ENCODE measurements at regions not wholly inside any gene's neighbourhood (a gene's known extent, or its start where the extent isn't known, plus 50 kb on each side); places are given as distances from the start of the nearest gene placed in this dataset.

DNA sequence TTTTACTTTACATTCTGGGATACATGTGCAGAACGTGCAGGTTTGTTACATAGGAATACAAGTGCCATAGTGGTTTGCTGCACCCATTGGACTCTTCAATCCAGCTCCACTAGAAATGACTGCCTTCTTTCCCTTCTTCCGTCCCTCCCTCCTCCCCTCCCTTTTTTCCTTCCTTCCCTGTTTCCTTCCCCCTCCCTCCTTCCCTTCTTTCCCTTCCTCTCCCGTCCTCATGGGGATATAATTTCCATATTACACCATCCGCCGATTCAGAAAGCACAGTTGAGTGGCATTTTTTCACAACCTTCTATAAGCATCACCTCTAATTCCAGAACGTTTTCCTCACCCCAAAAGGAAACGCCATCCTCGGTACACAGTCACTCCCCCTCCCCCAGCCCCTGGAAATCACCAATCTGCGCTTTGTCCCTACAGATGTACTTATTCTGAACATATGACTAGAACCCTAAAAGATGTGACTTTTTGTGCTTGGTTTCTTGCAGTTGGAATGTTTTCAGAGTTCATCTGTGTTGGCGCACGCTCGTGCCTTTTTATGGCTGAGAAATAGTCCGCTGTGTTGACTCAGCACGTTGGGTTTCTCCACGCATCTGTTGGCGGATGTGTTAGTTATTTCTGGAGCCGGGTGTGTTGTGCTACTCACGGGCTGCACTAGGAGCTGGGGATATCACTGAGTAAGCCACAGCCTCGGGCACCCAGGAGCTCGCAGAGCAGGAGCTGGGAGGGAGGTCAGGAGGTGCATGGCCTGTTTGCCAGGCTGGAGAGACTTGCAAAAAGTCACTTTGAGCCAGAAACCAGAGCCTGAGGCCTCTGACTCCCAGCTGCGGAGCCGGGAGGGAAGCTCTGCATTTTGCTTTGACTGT, 336.4 kb downstream of the SEC14L1 start:
- H3K9me3 ChIP-seq (ENCODE audit: insufficient read depth, low read depth): no peaks in the 10 kb centered on the region
- H3F3A ChIP-seq (ENCODE audit: insufficient read depth, low read depth): no peaks in the 10 kb centered on the region; the same call in 1 of the 2 replicates
- H2AFZ ChIP-seq: no peak overlapping the region
- no peaks in the 10 kb centered on the region for H3K36me3 ChIP-seq (ENCODE audit: low read depth)
- BruUV-seq (replicated peaks): no TSS peak
- H3K27me3 ChIP-seq (ENCODE audit: insufficient read depth, low read depth): no peaks in the 10 kb centered on the region
- CTCF ChIA-PET: no interaction called here
- intact Hi-C loops (cut with micrococcal nuclease; ENCODE audit: unreplicated experiment): loop anchor here (5.0 kb wide), 1 partner anchor 50 kb away; no protein-coding TSS in a partner anchor
- no peak overlapping the region for H3K27ac ChIP-seq
- peak in 1 of 2 experiments; percentile 76 for DNase-seq
- H3K4me1 ChIP-seq (replicated peaks; ENCODE audit: insufficient read depth): no peaks in the 10 kb centered on the region
- H3K9me2 ChIP-seq (ENCODE audit: insufficient read depth): no peaks in the 10 kb centered on the region
- H4K20me1 ChIP-seq (ENCODE audit: insufficient read depth): peaks cover 40% of the 10 kb centered on the region
- no peak overlapping the region for H3K4me2 ChIP-seq
- no peak overlapping the region for H3K4me3 ChIP-seq
- POLR2A ChIA-PET (ENCODE audit: unreplicated experiment): interaction anchor here (0.7 kb wide), 2 partner anchors 66 to 154 kb away, joined by 4 to 6 read pairs; no protein-coding TSS in a partner anchor
- TF ChIP-seq, protein P1, sequence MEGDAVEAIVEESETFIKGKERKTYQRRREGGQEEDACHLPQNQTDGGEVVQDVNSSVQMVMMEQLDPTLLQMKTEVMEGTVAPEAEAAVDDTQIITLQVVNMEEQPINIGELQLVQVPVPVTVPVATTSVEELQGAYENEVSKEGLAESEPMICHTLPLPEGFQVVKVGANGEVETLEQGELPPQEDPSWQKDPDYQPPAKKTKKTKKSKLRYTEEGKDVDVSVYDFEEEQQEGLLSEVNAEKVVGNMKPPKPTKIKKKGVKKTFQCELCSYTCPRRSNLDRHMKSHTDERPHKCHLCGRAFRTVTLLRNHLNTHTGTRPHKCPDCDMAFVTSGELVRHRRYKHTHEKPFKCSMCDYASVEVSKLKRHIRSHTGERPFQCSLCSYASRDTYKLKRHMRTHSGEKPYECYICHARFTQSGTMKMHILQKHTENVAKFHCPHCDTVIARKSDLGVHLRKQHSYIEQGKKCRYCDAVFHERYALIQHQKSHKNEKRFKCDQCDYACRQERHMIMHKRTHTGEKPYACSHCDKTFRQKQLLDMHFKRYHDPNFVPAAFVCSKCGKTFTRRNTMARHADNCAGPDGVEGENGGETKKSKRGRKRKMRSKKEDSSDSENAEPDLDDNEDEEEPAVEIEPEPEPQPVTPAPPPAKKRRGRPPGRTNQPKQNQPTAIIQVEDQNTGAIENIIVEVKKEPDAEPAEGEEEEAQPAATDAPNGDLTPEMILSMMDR (conservative IDR thresholded peaks at IDR 0.05): no peak
- TF ChIP-seq EZH2 (IDR thresholded peaks at IDR 0.05; ENCODE audit: low read depth): no peak
- H3K79me2 ChIP-seq (ENCODE audit: low read depth): peaks cover 9% of the 10 kb centered on the region; the same call in 1 of the 2 replicates

DNA sequence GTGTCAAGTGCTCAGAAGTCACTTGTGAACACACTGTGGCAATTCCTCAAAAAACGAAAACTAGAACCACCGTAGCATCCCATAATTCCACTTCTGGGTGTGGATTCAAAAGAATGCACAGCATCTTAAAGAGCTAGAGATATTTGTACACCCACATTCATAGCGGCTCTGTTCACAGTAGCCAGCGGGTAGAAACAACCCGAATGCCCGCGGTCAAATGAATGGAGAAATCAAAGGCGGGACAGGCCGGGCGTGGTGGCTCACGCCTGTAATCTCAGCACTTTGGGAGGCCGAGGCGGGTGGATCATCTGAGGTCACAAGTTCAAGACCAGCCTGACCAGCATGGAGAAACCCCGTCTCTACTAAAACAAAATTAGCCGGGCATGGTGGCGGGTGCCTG, 337.5 kb downstream of the SEC14L1 start:
- Histone ChIP-seq H3K79me2 (ENCODE audit: low read depth) (peaks cover 9% of the 10 kb centered on the region; the same call in 1 of the 2 replicates), H3K4me3 (no peak overlapping the region), H3K27ac (no peak overlapping the region), H3K4me2 (no peak overlapping the region), H3K9me2 (ENCODE audit: insufficient read depth) (no peaks in the 10 kb centered on the region), H3K9me3 (ENCODE audit: insufficient read depth, low read depth) (no peaks in the 10 kb centered on the region), H4K20me1 (ENCODE audit: insufficient read depth) (peaks cover 34% of the 10 kb centered on the region; the same call in 1 of the 2 replicates), H3K4me1 (replicated peaks; ENCODE audit: insufficient read depth) (no peaks in the 10 kb centered on the region), H3F3A (ENCODE audit: insufficient read depth, low read depth) (no peaks in the 10 kb centered on the region; the same call in 1 of the 2 replicates), H2AFZ (no peak overlapping the region), H3K36me3 (ENCODE audit: low read depth) (no peaks in the 10 kb centered on the region), H3K27me3 (ENCODE audit: insufficient read depth, low read depth) (no peaks in the 10 kb centered on the region)
- intact Hi-C loops (cut with micrococcal nuclease; ENCODE audit: unreplicated experiment): loop anchor here (5.0 kb wide), 1 partner anchor 51 kb away; no protein-coding TSS in a partner anchor
- DNase-seq: no peak
- POLR2A ChIA-PET (ENCODE audit: unreplicated experiment): interaction anchor here (0.6 kb wide), 1 partner anchor 255 kb away, joined by 3 read pairs; no protein-coding TSS in a partner anchor
- TF ChIP-seq EZH2 (IDR thresholded peaks at IDR 0.05; ENCODE audit: low read depth): no peak
- TF ChIP-seq, protein P1 (conservative IDR thresholded peaks at IDR 0.05): no peak
- CTCF ChIA-PET: interaction anchor here (0.6 kb wide), 1 partner anchor 544 kb away, joined by 3 read pairs; no protein-coding TSS in a partner anchor
- no TSS peak for BruUV-seq (replicated peaks)

DNA sequence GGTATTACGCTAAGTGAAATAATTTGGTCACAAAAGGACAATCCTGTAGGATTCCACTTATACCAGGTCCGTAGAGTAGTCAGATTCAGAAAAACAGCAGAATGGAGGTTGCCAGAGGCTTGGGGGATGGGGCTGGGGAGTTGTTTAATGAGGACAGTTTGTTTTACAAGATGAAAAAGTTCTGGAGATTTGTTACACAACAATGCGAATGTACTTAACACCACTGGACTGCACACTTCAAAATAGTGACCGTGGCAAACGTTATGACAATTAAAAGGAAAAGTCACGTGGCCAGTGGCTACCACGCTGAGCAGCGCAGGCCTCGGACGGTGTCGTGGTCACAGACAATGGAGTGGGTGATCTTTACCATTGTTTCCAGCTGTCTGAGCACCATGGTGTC, 338.1 kb downstream of the SEC14L1 start:
- Histone ChIP-seq H2AFZ (no peak overlapping the region), H3F3A (ENCODE audit: insufficient read depth, low read depth) (no peaks in the 10 kb centered on the region; the same call in 1 of the 2 replicates), H4K20me1 (ENCODE audit: insufficient read depth) (peaks cover 31% of the 10 kb centered on the region; the same call in 1 of the 2 replicates), H3K4me1 (replicated peaks; ENCODE audit: insufficient read depth) (no peaks in the 10 kb centered on the region), H3K9me3 (ENCODE audit: insufficient read depth, low read depth) (no peaks in the 10 kb centered on the region), H3K4me2 (no peak overlapping the region), H3K27me3 (ENCODE audit: insufficient read depth, low read depth) (no peaks in the 10 kb centered on the region), H3K4me3 (no peak overlapping the region), H3K27ac (no peak overlapping the region), H3K79me2 (ENCODE audit: low read depth) (peaks cover 9% of the 10 kb centered on the region; the same call in 1 of the 2 replicates), H3K9me2 (ENCODE audit: insufficient read depth) (no peaks in the 10 kb centered on the region), H3K36me3 (ENCODE audit: low read depth) (no peaks in the 10 kb centered on the region)
- no peak for DNase-seq
- ChIA-PET POLR2A (ENCODE audit: unreplicated experiment) (interaction anchor here (0.6 kb wide), 1 partner anchor 256 kb away, joined by 3 read pairs; no protein-coding TSS in a partner anchor), CTCF (no interaction called here)
- no TSS peak for BruUV-seq (replicated peaks)
- TF ChIP-seq, protein P1 (conservative IDR thresholded peaks at IDR 0.05): no peak
- TF ChIP-seq EZH2 (IDR thresholded peaks at IDR 0.05; ENCODE audit: low read depth): no peak
- intact Hi-C loops (cut with micrococcal nuclease; ENCODE audit: unreplicated experiment): loop anchor here (5.0 kb wide), 1 partner anchor 52 kb away; no protein-coding TSS in a partner anchor
